ENCODE measurements at regions not wholly inside any gene's neighbourhood (a gene's known extent, or its start where the extent isn't known, plus 50 kb on each side); places are given as distances from the start of the nearest gene placed in this dataset.

DNA sequence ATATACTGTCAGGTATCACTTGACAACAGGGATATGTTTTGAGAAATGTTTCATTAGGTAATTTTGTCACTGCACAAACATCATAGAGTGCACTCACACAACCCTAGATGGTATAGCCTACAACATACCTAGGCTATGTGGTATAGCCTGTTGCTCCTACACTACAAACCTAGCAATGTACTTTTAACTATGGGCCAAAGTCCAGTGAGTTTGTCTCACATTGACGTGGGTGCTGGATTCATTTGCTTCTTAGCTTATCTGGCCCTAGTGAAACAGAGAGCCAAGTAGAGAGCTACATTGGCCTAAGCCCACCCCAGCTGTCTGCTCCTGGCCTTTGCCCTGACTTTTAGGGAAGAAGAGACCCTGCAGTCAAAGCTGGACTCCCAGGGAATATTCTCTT is 180.7 kb upstream of the EGFLAM start:
- TF ChIP-seq, protein P1, sequence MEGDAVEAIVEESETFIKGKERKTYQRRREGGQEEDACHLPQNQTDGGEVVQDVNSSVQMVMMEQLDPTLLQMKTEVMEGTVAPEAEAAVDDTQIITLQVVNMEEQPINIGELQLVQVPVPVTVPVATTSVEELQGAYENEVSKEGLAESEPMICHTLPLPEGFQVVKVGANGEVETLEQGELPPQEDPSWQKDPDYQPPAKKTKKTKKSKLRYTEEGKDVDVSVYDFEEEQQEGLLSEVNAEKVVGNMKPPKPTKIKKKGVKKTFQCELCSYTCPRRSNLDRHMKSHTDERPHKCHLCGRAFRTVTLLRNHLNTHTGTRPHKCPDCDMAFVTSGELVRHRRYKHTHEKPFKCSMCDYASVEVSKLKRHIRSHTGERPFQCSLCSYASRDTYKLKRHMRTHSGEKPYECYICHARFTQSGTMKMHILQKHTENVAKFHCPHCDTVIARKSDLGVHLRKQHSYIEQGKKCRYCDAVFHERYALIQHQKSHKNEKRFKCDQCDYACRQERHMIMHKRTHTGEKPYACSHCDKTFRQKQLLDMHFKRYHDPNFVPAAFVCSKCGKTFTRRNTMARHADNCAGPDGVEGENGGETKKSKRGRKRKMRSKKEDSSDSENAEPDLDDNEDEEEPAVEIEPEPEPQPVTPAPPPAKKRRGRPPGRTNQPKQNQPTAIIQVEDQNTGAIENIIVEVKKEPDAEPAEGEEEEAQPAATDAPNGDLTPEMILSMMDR (conservative IDR thresholded peaks at IDR 0.05; ENCODE audit: low read depth, low read length), result no peak
- TF ChIP-seq EZH2 (IDR thresholded peaks at IDR 0.05; ENCODE audit: borderline replicate concordance, low read depth, low read length, poor library complexity, severe bottlenecking), result no peak
